ENCODE measurements at regions not wholly inside any gene's neighbourhood (a gene's known extent, or its start where the extent isn't known, plus 50 kb on each side); places are given as distances from the start of the nearest gene placed in this dataset.

GRCh38 chr9:13939134-13939533, 374.8 kb downstream of the NFIB start:
- H3K27ac ChIP-seq, result no peak overlapping the region
- no peak for TF ChIP-seq EP300 (IDR thresholded peaks at IDR 0.05)
- TF ChIP-seq POLR2A (IDR thresholded peaks at IDR 0.05), result no peak
- no peak for TF ChIP-seq POLR2AphosphoS5 (IDR thresholded peaks at IDR 0.05)
- no peak for TF ChIP-seq CTCF (IDR thresholded peaks at IDR 0.05)
- H3K4me3 ChIP-seq, result no peak overlapping the region
- no peaks in the 10 kb centered on the region for H3K27me3 ChIP-seq
- no peaks in the 10 kb centered on the region for H3K36me3 ChIP-seq
- WGBS, result 25% methylated on average over 1 of the region's 1 CpG
- no peak for DNase-seq (ENCODE audit: low spot score in 2 of 2)
- no peaks in the 10 kb centered on the region for H3K9me3 ChIP-seq
- peaks cover 6% of the 10 kb centered on the region for H3K4me1 ChIP-seq

GRCh38 chr9:13934416-13934815, 379.5 kb downstream of the NFIB start:
- H3K4me3 ChIP-seq, result no peak overlapping the region
- WGBS, result 97% methylated on average over 3 of the region's 3 CpGs
- H3K36me3 ChIP-seq, result no peaks in the 10 kb centered on the region
- no peaks in the 10 kb centered on the region for H3K27me3 ChIP-seq
- H3K27ac ChIP-seq, result no peak overlapping the region
- no peak for TF ChIP-seq EP300 (IDR thresholded peaks at IDR 0.05)
- no peak for TF ChIP-seq CTCF (IDR thresholded peaks at IDR 0.05)
- no peak for TF ChIP-seq POLR2AphosphoS5 (IDR thresholded peaks at IDR 0.05)
- no peak for TF ChIP-seq POLR2A (IDR thresholded peaks at IDR 0.05)
- peaks cover 3% of the 10 kb centered on the region for H3K4me1 ChIP-seq
- no peak for DNase-seq (ENCODE audit: low spot score in 2 of 2)
- no peaks in the 10 kb centered on the region for H3K9me3 ChIP-seq

GRCh38 chr9:13933268-13933656, 380.7 kb downstream of the NFIB start:
- no peaks in the 10 kb centered on the region for H3K27me3 ChIP-seq
- H3K4me1 ChIP-seq, result no peaks in the 10 kb centered on the region
- no peak overlapping the region for H3K4me3 ChIP-seq
- WGBS, result 97% methylated on average over 1 of the region's 1 CpG
- no peak for TF ChIP-seq CTCF (IDR thresholded peaks at IDR 0.05)
- no peak for TF ChIP-seq POLR2A (IDR thresholded peaks at IDR 0.05)
- TF ChIP-seq EP300 (IDR thresholded peaks at IDR 0.05), result no peak
- no peak for TF ChIP-seq POLR2AphosphoS5 (IDR thresholded peaks at IDR 0.05)
- no peak for DNase-seq (ENCODE audit: low spot score in 2 of 2)
- H3K9me3 ChIP-seq, result no peaks in the 10 kb centered on the region
- H3K27ac ChIP-seq, result no peak overlapping the region
- no peaks in the 10 kb centered on the region for H3K36me3 ChIP-seq

- Histone ChIP-seq H3K27me3 (no peaks in the 10 kb centered on the region), H3K4me3 (no peak overlapping the region), H3K9me3 (no peaks in the 10 kb centered on the region), H3K27ac (no peak overlapping the region), H3K4me1 (no peaks in the 10 kb centered on the region), H3K36me3 (no peaks in the 10 kb centered on the region)
- 73% methylated on average over 9 of the region's 9 CpGs for WGBS
- TF ChIP-seq CTCF (IDR thresholded peaks at IDR 0.05) (no peak), EP300 (IDR thresholded peaks at IDR 0.05) (no peak), POLR2A (IDR thresholded peaks at IDR 0.05) (no peak), POLR2AphosphoS5 (IDR thresholded peaks at IDR 0.05) (no peak)
- no peak for DNase-seq (ENCODE audit: low spot score in 2 of 2)
These were observed 381.2 kb downstream of the NFIB start for GRCh38 chr9:13932528-13933267.

GRCh38 chr9:13929013-13929412, 384.9 kb downstream of the NFIB start:
- H3K4me3 ChIP-seq, result no peak overlapping the region
- TF ChIP-seq POLR2A (IDR thresholded peaks at IDR 0.05) (no peak), EP300 (IDR thresholded peaks at IDR 0.05) (no peak), CTCF (IDR thresholded peaks at IDR 0.05) (no peak), POLR2AphosphoS5 (IDR thresholded peaks at IDR 0.05) (no peak)
- no peak for DNase-seq (ENCODE audit: low spot score in 2 of 2)
- H3K9me3 ChIP-seq, result no peaks in the 10 kb centered on the region
- no peaks in the 10 kb centered on the region for H3K4me1 ChIP-seq
- WGBS, result 74% methylated on average over 2 of the region's 2 CpGs
- no peaks in the 10 kb centered on the region for H3K27me3 ChIP-seq
- H3K27ac ChIP-seq, result no peak overlapping the region
- no peaks in the 10 kb centered on the region for H3K36me3 ChIP-seq

Measured in suprapubic skin (tissue), 4 donors.